OCI-LY7 (cell line): ENCODE measurements at regions not wholly inside any gene's neighbourhood (a gene's known extent, or its start where the extent isn't known, plus 50 kb on each side); places are given as distances from the start of the nearest gene placed in this dataset.

Experiments used
- BruUV-seq: library from RNA; stranded (reverse); fragments of 400-500 nt; replicated peaks from 2 replicates; lab custom pipeline; 2021; lab: Mats Ljungman, UMichigan
- CTCF ChIA-PET: fragments of 300-600 bp; sonication (Branson Sonifier 250); formaldehyde crosslinking; loops from one replicate; lab custom pipeline; 2022; ENCODE audit warnings: antibody characterized with exemption; ENCODE audit not compliant: unreplicated experiment; lab: Charles Lee
- POLR2A ChIA-PET: fragments of 300-600 bp; sonication (Branson Sonifier 250); formaldehyde crosslinking; loops from one replicate; lab custom pipeline; 2022; ENCODE audit warnings: antibody characterized with exemption; lab: Charles Lee
- DNase-seq: peaks from one replicate; pipeline ENCODE4 v3.0.0-alpha.2; 2015; ENCODE audit warnings: low spot score
- H2AFZ ChIP-seq: fragments of 200-600 bp; sonication (generic), shearing (Covaris generic); 2 replicates; pipeline ENCODE4 v1.6.1; 2014; ENCODE audit warnings: mild to moderate bottlenecking, antibody characterized with exemption, low read length, moderate library complexity
- H3K27ac ChIP-seq: fragments of 200-600 bp; sonication (generic); 2 replicates; pipeline ENCODE4 v1.5.1; 2014; ENCODE audit warnings: mixed run types, low read depth, mild to moderate bottlenecking, moderate library complexity, low read length, inconsistent platforms; ENCODE audit not compliant: poor library complexity, severe bottlenecking
- H3K36me3 ChIP-seq: fragments of 200-600 bp; sonication (generic); 2 replicates; pipeline ENCODE4 v1.6.1; 2014; ENCODE audit warnings: mild to moderate bottlenecking, antibody characterized with exemption, low read length, moderate library complexity, mixed read lengths; ENCODE audit not compliant: insufficient read depth
- H3K4me1 ChIP-seq: fragments of 200-600 bp; sonication (generic); 2 replicates; pipeline ENCODE4 v1.5.1; 2014; ENCODE audit warnings: mild to moderate bottlenecking, low read length; ENCODE audit not compliant: insufficient read depth, poor library complexity, severe bottlenecking
- H3K4me2 ChIP-seq: fragments of 200-600 bp; sonication (generic); 2 replicates; pipeline ENCODE4 v1.6.1; 2014; ENCODE audit warnings: mild to moderate bottlenecking, low read length
- H3K4me3 ChIP-seq: fragments of 200-600 bp; sonication (generic); 2 replicates; pipeline ENCODE4 v1.5.1; 2014; ENCODE audit warnings: mild to moderate bottlenecking, low read depth, low read length; ENCODE audit not compliant: poor library complexity, severe bottlenecking
- H3K79me2 ChIP-seq: fragments of 200-600 bp; sonication (generic); 2 replicates; pipeline ENCODE4 v1.6.1; 2016; ENCODE audit warnings: low read depth, mild to moderate bottlenecking, low read length, moderate library complexity, mixed read lengths; ENCODE audit not compliant: insufficient read depth
- H3K9me2 ChIP-seq: fragments of 200-600 bp; sonication (generic); 2 replicates; pipeline ENCODE4 v1.6.1; 2016; ENCODE audit warnings: mild to moderate bottlenecking, low read length, mixed read lengths; ENCODE audit not compliant: insufficient read depth
- H3K9me3 ChIP-seq: fragments of 200-600 bp; sonication (generic); 2 replicates; pipeline ENCODE4 v1.6.1; 2014; ENCODE audit warnings: mild to moderate bottlenecking, mixed run types, low read length, mixed read lengths
- H4K20me1 ChIP-seq: fragments of 200-600 bp; sonication (generic); 2 replicates; pipeline ENCODE4 v1.6.1; 2014; ENCODE audit warnings: mild to moderate bottlenecking, antibody characterized with exemption, low read length, moderate library complexity, mixed read lengths; ENCODE audit not compliant: insufficient read depth
- EZH2phosphoT487 ChIP-seq: fragments of 200-600 bp; sonication (generic); IDR thresholded peaks from 2 replicates; pipeline ENCODE4 v1.6.1; 2018; ENCODE audit warnings: low read depth, borderline replicate concordance, mild to moderate bottlenecking, mixed run types, antibody characterized with exemption, low read length, moderate library complexity, mixed read lengths
- intact Hi-C: fragments of 100-400 bp; cut with micrococcal nuclease; formaldehyde crosslinking; loops from one replicate; pipeline ENCODE4 v1.10.0; 2022; ENCODE audit not compliant: unreplicated experiment
- TF ChIP-seq, protein P1 (sequence below): fragments of 200-600 bp; sonication (generic); conservative IDR thresholded peaks from 2 replicates; pipeline ENCODE4 v1.5.1; 2014; ENCODE audit warnings: mild to moderate bottlenecking, antibody characterized with exemption, low read length, moderate library complexity, mixed read lengths

DNA sequence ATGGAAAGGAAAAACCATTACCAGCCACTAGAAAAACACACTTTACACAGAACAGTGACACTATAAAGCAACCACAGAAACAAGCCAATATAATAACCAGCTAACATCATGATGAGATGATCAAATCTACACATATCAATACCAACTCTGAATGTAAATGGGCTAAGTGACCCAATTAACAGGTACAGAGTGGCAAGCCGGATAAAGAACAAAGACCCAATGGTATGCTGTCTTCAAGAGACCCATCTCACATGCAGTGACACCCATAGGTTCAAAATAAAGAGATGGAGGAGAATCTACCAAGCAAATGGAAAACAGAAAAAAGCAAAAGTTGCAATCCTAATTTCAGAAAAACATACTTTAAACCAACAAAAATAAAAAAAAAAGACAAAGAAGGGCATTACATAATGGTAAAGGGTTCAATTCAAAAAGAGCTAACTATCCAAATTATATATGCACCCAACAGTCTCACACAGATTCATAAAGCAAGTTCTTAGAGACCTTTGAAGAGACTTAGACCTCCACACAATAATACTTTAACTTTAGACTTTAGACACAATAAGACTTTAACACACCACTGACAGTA lies 160.3 kb upstream of the TMEM45B start:
- no peak overlapping the region for H3K4me3 ChIP-seq
- no peak overlapping the region for H3K4me2 ChIP-seq
- no peaks in the 10 kb centered on the region for H3K9me2 ChIP-seq
- no peak for DNase-seq
- TF ChIP-seq EZH2phosphoT487, result no peak
- H3K4me1 ChIP-seq, result no peaks in the 10 kb centered on the region
- intact Hi-C loops, result no loop called here
- no TSS peak for BruUV-seq
- no peaks in the 10 kb centered on the region for H3K36me3 ChIP-seq
- no peaks in the 10 kb centered on the region for H3K79me2 ChIP-seq
- ChIA-PET CTCF (no interaction called here), POLR2A (no interaction called here)
- H2AFZ ChIP-seq, result no peak overlapping the region
- no peak overlapping the region for H3K27ac ChIP-seq
- H4K20me1 ChIP-seq, result no peaks in the 10 kb centered on the region
- H3K9me3 ChIP-seq, result no peaks in the 10 kb centered on the region

DNA sequence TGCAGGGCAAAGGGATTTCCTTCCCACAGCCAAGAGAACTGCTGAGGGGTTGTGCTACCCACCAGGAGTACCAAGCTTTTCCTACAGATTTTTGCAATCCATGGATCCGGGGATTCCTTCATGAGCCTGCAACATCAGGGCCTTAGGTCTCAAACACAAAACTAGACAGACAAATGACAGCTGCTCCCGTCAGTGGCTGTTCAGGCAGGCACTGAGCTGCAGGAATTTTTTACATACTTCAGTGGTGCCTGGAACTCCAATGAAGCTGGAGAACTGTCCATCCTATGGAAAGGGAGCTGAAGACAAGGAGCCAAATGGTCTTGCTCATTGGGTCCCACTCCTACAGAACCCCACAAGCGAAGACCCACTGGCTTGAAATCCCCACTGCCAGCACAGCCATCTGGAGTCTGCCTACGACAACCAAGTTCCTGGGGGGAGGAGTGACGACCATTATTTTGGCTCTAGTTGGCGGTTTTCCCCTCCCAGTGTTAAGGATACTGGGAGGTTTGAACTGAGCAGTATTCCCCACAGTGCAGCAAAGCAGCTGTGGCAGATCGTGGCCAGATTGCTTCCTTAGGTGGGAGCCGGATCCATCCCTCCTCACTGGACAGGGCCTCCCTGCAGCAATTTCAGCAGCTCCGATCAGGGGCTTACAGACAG lies 157.7 kb upstream of the TMEM45B start:
- no peaks in the 10 kb centered on the region for H3K79me2 ChIP-seq
- H4K20me1 ChIP-seq, result no peaks in the 10 kb centered on the region
- ChIA-PET POLR2A (no interaction called here), CTCF (no interaction called here)
- intact Hi-C loops, result no loop called here
- no peak overlapping the region for H2AFZ ChIP-seq
- no peak overlapping the region for H3K4me3 ChIP-seq
- H3K4me1 ChIP-seq, result no peaks in the 10 kb centered on the region
- no TSS peak for BruUV-seq
- no peak overlapping the region for H3K4me2 ChIP-seq
- no peak for TF ChIP-seq EZH2phosphoT487
- TF ChIP-seq, protein P1, sequence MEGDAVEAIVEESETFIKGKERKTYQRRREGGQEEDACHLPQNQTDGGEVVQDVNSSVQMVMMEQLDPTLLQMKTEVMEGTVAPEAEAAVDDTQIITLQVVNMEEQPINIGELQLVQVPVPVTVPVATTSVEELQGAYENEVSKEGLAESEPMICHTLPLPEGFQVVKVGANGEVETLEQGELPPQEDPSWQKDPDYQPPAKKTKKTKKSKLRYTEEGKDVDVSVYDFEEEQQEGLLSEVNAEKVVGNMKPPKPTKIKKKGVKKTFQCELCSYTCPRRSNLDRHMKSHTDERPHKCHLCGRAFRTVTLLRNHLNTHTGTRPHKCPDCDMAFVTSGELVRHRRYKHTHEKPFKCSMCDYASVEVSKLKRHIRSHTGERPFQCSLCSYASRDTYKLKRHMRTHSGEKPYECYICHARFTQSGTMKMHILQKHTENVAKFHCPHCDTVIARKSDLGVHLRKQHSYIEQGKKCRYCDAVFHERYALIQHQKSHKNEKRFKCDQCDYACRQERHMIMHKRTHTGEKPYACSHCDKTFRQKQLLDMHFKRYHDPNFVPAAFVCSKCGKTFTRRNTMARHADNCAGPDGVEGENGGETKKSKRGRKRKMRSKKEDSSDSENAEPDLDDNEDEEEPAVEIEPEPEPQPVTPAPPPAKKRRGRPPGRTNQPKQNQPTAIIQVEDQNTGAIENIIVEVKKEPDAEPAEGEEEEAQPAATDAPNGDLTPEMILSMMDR, result no peak
- no peak for DNase-seq
- no peaks in the 10 kb centered on the region for H3K36me3 ChIP-seq
- H3K9me2 ChIP-seq, result no peaks in the 10 kb centered on the region
- no peaks in the 10 kb centered on the region for H3K9me3 ChIP-seq
- H3K27ac ChIP-seq, result no peak overlapping the region

DNA sequence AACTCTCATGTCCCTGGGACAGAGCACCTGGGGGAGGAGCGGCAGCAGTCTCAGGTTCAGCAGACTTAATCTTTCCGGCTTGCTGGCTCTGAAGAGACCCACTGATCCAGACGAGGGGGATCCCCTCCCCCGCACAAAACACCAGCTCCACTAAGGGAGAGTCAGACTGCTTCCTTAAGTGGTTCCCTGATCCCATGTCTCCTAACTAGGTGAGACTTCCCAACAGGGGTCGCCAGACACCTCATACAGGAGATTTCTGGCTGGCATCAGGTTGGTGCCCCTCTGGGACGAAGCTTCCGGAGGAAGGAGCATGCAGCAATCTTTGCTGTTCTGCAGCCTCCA lies 157.2 kb upstream of the TMEM45B start:
- Histone ChIP-seq H3K27ac (no peak overlapping the region), H2AFZ (no peak overlapping the region), H3K4me3 (no peak overlapping the region), H4K20me1 (no peaks in the 10 kb centered on the region), H3K9me3 (no peaks in the 10 kb centered on the region), H3K4me1 (no peaks in the 10 kb centered on the region), H3K4me2 (no peak overlapping the region), H3K79me2 (no peaks in the 10 kb centered on the region), H3K36me3 (no peaks in the 10 kb centered on the region), H3K9me2 (no peaks in the 10 kb centered on the region)
- ChIA-PET CTCF (no interaction called here), POLR2A (no interaction called here)
- TF ChIP-seq, protein P1, result 0 out of 2 replicates have a peak, but pooled peaks have one; percentile 11
- no peak for TF ChIP-seq EZH2phosphoT487
- no peak for DNase-seq
- no TSS peak for BruUV-seq
- intact Hi-C loops, result no loop called here
